Calu3 (cell line): ENCODE measurements at regions not wholly inside any gene's neighbourhood (a gene's known extent, or its start where the extent isn't known, plus 50 kb on each side); places are given as distances from the start of the nearest gene placed in this dataset.

Experiments used
- BruUV-seq: library from RNA; stranded (reverse); fragments of 400-500 nt; replicated peaks from 2 replicates; lab custom pipeline; 2021; lab: Mats Ljungman, UMichigan
- CTCF ChIA-PET: fragments of 300-600 bp; sonication (Branson Sonifier 250); formaldehyde crosslinking; loops from one replicate; lab custom pipeline; 2022; ENCODE audit warnings: antibody characterized with exemption; lab: Charles Lee
- DNase-seq: peaks from one replicate; pipeline ENCODE4 v3.0.0; 2022
- H3K27ac Mint-ChIP-seq: one replicate; pipeline ENCODE4 v1.8.0; 2022; ENCODE audit warnings: mixed read lengths; ENCODE audit not compliant: unreplicated experiment
- H3K27me3 Mint-ChIP-seq: one replicate; pipeline ENCODE4 v1.8.0; 2022; ENCODE audit warnings: mixed read lengths; ENCODE audit not compliant: unreplicated experiment
- H3K36me3 Mint-ChIP-seq: one replicate; pipeline ENCODE4 v1.8.0; 2022; ENCODE audit warnings: mild to moderate bottlenecking, moderate library complexity, mixed read lengths; ENCODE audit not compliant: insufficient read depth, unreplicated experiment
- H3K4me1 Mint-ChIP-seq: one replicate; pipeline ENCODE4 v1.8.0; 2022; ENCODE audit warnings: mild to moderate bottlenecking, low read depth, mixed read lengths; ENCODE audit not compliant: unreplicated experiment
- H3K4me3 Mint-ChIP-seq: one replicate; pipeline ENCODE4 v1.8.0; 2022; ENCODE audit warnings: mild to moderate bottlenecking, low read depth, moderate library complexity, mixed read lengths; ENCODE audit not compliant: unreplicated experiment
- H3K9me3 Mint-ChIP-seq: one replicate; pipeline ENCODE4 v1.8.0; 2022; ENCODE audit warnings: low read depth, mixed read lengths; ENCODE audit not compliant: unreplicated experiment
- CTCF ChIP-seq: fragments of 200-600 bp; IDR thresholded peaks from one replicate; pipeline ENCODE4 v1.8.0; 2022; ENCODE audit warnings: antibody characterized with exemption; ENCODE audit not compliant: unreplicated experiment
- intact Hi-C: fragments of 100-400 bp; cut with micrococcal nuclease; formaldehyde crosslinking; loops from one replicate; pipeline ENCODE4 v1.10.0; 2022; ENCODE audit not compliant: unreplicated experiment

DNA sequence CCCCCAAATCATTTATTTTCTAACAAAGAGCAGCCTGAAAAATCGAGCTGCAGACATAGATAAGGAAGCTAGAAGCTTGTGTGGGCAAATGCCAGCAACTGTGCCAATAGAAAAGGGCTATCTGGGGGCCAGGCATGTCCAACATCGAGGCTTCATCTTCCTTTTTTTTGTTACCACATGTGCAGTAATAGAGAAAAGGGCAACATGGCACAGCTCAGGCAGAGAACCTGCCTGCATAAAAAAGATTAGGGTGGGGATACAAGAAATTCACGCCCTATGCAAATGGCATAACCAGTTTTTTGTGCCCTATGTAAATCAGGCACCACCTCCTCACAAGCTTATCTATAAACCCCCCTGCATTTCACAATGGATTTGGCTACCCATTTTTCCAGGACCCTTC, 60.4 kb upstream of the ABCC4 start:
- no peak for DNase-seq
- CTCF ChIA-PET = no interaction called here
- no peak for TF ChIP-seq CTCF
- no peak overlapping the region for H3K4me3 Mint-ChIP-seq
- H3K36me3 Mint-ChIP-seq = no peaks in the 10 kb centered on the region
- no peaks in the 10 kb centered on the region for H3K4me1 Mint-ChIP-seq
- intact Hi-C loops = no loop called here
- BruUV-seq = no TSS peak
- H3K27ac Mint-ChIP-seq = no peak overlapping the region
- no peaks in the 10 kb centered on the region for H3K27me3 Mint-ChIP-seq
- H3K9me3 Mint-ChIP-seq = no peaks in the 10 kb centered on the region

DNA sequence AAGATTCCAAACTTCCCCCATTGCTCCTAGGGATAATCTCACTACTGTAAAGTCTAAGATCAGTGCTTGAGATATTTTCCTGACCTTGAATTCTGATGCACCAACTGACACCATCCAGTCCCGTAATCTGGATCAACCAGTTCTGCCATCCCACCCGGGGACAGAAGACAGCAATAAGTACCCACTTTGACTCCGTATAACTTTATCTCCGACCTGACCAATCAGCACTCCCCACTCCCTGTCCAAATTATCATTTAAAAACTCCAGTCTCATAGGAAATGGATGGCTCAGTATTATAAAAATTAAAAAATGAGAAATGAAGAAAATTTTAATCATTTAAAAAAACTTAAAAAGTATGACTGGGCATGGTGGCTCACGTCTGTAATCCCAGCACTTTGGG, 61.4 kb upstream of the ABCC4 start:
- no peak overlapping the region for H3K27ac Mint-ChIP-seq
- DNase-seq = no peak
- no peak overlapping the region for H3K4me3 Mint-ChIP-seq
- no peaks in the 10 kb centered on the region for H3K9me3 Mint-ChIP-seq
- intact Hi-C loops = no loop called here
- H3K27me3 Mint-ChIP-seq = no peaks in the 10 kb centered on the region
- no peaks in the 10 kb centered on the region for H3K36me3 Mint-ChIP-seq
- TF ChIP-seq CTCF = no peak
- CTCF ChIA-PET = no interaction called here
- no peaks in the 10 kb centered on the region for H3K4me1 Mint-ChIP-seq
- no TSS peak for BruUV-seq

DNA sequence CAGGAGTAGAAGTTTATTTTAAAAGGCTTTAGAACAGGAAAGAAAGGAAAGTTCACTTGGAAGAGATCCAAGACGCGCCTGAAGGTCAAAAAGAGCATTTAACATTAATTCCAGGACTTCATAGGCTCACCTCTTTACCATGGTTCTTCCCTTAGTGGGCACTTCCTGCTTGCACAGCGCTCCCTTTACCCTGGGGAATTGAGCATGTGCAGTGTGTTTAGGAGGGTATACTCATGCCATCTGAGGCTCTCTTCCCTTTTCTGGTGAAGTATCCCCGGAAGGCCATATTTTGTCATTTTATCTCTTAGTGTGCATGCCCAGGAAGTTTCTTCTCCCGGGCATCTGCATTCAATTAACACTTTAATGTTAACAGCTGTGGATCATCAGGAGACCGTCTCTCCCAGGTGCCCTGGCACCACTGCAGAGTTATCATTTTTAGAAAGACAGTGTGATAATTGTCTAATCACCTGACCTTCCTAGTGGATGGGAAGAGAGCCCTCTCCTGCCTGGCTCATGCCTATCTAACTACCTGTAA, 66.1 kb upstream of the ABCC4 start:
- no peak for DNase-seq
- no peak overlapping the region for H3K27ac Mint-ChIP-seq
- CTCF ChIA-PET = no interaction called here
- no peaks in the 10 kb centered on the region for H3K36me3 Mint-ChIP-seq
- TF ChIP-seq CTCF = no peak
- H3K4me1 Mint-ChIP-seq = no peaks in the 10 kb centered on the region
- no peaks in the 10 kb centered on the region for H3K9me3 Mint-ChIP-seq
- intact Hi-C loops = no loop called here
- H3K4me3 Mint-ChIP-seq = no peak overlapping the region
- no TSS peak for BruUV-seq
- no peaks in the 10 kb centered on the region for H3K27me3 Mint-ChIP-seq

DNA sequence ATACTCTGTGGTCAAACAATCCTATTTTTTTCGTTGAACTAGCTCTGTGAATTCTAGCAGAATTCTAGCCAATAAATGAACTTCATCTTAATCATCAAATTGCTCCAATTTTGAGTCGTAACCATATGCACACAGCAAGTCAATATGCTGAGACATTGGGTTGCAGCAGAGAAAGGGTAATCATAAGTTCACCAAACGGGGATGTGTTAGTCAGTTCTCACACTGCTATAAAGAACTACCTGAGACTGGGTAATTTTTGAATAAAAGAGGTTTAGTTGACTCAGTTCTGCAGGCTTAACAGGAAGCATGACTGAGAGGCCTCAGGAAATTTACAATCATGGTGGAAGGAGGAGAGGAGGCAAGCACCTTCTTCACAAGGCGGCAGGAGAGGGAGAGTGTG, 67.7 kb upstream of the ABCC4 start:
- no TSS peak for BruUV-seq
- no peaks in the 10 kb centered on the region for H3K9me3 Mint-ChIP-seq
- H3K4me3 Mint-ChIP-seq = no peak overlapping the region
- no peaks in the 10 kb centered on the region for H3K4me1 Mint-ChIP-seq
- intact Hi-C loops = no loop called here
- no peaks in the 10 kb centered on the region for H3K27me3 Mint-ChIP-seq
- CTCF ChIA-PET = no interaction called here
- DNase-seq = no peak
- H3K36me3 Mint-ChIP-seq = no peaks in the 10 kb centered on the region
- H3K27ac Mint-ChIP-seq = no peak overlapping the region
- no peak for TF ChIP-seq CTCF
